Nephron (organoid): ENCODE measurements at regions not wholly inside any gene's neighbourhood (a gene's known extent, or its start where the extent isn't known, plus 50 kb on each side); places are given as distances from the start of the nearest gene placed in this dataset.

Experiments used
- H3K27ac Mint-ChIP-seq, 3 experiments: 2 replicates each; pipeline ENCODE4 v1.8.0; 2020; ENCODE audit warnings: mixed read lengths in 3 of 3, mild to moderate bottlenecking in 2 of 3, moderate library complexity in 1 of 3
- H3K27me3 Mint-ChIP-seq: 2 replicates; pipeline ENCODE4 v1.8.0; 2021; ENCODE audit warnings: low read depth, mild to moderate bottlenecking, moderate library complexity, mixed read lengths
- H3K36me3 Mint-ChIP-seq: 2 replicates; pipeline ENCODE4 v1.8.0; 2020; ENCODE audit warnings: low read depth, mixed read lengths
- H3K4me1 Mint-ChIP-seq: 2 replicates; pipeline ENCODE4 v1.8.0; 2020; ENCODE audit warnings: mixed read lengths
- H3K4me3 Mint-ChIP-seq, 3 experiments: 2 replicates each; pipeline ENCODE4 v1.8.0; 2020; ENCODE audit warnings: mild to moderate bottlenecking in 3 of 3, mixed read lengths in 3 of 3, moderate library complexity in 2 of 3
- H3K9me3 Mint-ChIP-seq: 2 replicates; pipeline ENCODE4 v1.8.0; 2020; ENCODE audit warnings: mixed read lengths
- TF ChIP-seq, protein P1 (sequence below), 3 experiments: fragments of 200-600 bp; sonication (generic); IDR thresholded peaks; one replicate each; pipeline ENCODE4 v1.5.0; 2021; ENCODE audit warnings: antibody characterized with exemption in 3 of 3; ENCODE audit not compliant: unreplicated experiment in 3 of 3

DNA sequence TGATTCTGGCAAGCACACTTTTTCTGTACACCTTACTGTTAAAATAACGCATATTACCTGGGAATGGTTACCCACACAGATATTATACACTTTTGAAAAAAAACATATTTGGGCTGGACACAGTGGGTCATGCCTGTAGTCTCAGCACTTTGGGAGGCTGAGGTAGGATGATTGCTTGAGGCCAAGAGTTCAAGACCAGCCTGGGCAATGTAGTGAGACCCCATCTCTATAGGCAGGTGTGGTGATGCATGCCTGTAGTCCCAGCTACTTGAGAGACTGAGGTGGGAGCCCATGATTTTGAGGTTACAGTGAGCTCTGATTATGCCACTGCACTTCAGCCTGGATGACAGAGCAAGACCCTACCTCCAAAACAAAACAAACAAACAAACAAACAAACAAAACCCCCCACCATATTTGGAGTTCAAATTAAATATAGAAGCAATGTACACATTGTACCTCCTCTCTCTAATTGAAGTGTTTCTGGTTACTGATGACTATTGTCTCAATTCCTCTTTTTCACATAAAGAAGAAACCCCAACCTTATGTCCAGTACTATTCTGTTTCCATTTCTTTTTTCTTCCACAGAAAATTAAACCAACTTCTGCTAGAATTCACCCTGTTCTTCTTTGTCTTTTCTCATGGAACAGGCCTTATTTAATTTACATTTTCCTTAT, 152.6 kb upstream of the UMPS start:
- peaks cover 27% of the 10 kb centered on the region for H3K4me1 Mint-ChIP-seq
- no peaks in the 10 kb centered on the region for H3K36me3 Mint-ChIP-seq
- TF ChIP-seq, protein P1, sequence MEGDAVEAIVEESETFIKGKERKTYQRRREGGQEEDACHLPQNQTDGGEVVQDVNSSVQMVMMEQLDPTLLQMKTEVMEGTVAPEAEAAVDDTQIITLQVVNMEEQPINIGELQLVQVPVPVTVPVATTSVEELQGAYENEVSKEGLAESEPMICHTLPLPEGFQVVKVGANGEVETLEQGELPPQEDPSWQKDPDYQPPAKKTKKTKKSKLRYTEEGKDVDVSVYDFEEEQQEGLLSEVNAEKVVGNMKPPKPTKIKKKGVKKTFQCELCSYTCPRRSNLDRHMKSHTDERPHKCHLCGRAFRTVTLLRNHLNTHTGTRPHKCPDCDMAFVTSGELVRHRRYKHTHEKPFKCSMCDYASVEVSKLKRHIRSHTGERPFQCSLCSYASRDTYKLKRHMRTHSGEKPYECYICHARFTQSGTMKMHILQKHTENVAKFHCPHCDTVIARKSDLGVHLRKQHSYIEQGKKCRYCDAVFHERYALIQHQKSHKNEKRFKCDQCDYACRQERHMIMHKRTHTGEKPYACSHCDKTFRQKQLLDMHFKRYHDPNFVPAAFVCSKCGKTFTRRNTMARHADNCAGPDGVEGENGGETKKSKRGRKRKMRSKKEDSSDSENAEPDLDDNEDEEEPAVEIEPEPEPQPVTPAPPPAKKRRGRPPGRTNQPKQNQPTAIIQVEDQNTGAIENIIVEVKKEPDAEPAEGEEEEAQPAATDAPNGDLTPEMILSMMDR (IDR thresholded peaks at IDR 0.05; ENCODE audit: unreplicated experiment in 3 of 3), result no peak
- peaks cover 4% of the 10 kb centered on the region for H3K27me3 Mint-ChIP-seq
- H3K27ac Mint-ChIP-seq, result no peak overlapping the region
- H3K4me3 Mint-ChIP-seq, result no peak overlapping the region
- no peaks in the 10 kb centered on the region for H3K9me3 Mint-ChIP-seq

DNA sequence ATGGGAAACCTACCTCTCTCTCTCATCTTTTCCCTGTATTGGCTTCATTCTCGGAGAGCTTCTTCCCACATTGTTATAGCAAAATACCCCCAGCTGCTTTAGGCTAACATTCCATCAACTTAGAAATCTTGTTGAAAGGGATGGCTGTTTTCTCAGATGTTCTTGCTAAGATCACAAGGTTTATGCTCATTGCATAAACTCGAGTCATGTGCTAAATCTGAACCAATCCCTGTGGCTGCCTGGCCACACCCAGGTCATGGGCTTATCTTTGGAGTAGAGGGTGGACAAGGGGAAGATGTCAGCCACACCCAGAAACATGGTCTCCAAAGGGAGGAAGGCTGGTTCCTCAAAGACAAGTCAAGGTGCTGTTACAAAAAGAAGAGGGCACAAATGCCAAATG, 150.6 kb upstream of the UMPS start:
- Mint-ChIP-seq H3K36me3 (no peaks in the 10 kb centered on the region), H3K9me3 (no peaks in the 10 kb centered on the region), H3K27me3 (peaks cover 21% of the 10 kb centered on the region), H3K4me3 (no peak overlapping the region), H3K4me1 (peaks cover 32% of the 10 kb centered on the region), H3K27ac (no peak overlapping the region)
- TF ChIP-seq, protein P1 (IDR thresholded peaks at IDR 0.05; ENCODE audit: unreplicated experiment in 3 of 3), result no peak

DNA sequence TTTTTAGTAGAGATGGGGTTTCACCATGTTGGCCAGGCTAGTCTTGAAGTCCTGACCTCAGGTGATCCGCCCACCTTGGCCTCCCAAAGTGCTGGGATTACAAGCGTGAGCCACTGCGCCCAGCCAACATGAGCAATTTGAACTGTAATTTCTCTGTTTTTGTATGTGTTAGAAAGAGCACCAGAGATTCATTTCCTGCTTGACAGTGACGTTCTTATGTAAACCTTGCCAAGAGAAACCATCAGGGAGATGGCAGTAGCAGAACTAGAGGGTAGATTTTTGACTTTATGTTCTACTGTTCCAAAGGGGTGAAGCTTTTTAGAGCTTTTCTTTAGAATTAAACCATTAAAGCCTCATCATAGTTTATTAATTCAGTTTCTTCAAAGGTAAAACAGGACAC, 148.1 kb upstream of the UMPS start:
- TF ChIP-seq, protein P1 (IDR thresholded peaks at IDR 0.05; ENCODE audit: unreplicated experiment in 3 of 3), result no peak
- no peak overlapping the region for H3K4me3 Mint-ChIP-seq
- no peak overlapping the region for H3K27ac Mint-ChIP-seq
- H3K9me3 Mint-ChIP-seq, result no peaks in the 10 kb centered on the region
- H3K27me3 Mint-ChIP-seq, result peaks cover 45% of the 10 kb centered on the region
- H3K4me1 Mint-ChIP-seq, result peaks cover 36% of the 10 kb centered on the region
- H3K36me3 Mint-ChIP-seq, result no peaks in the 10 kb centered on the region

DNA sequence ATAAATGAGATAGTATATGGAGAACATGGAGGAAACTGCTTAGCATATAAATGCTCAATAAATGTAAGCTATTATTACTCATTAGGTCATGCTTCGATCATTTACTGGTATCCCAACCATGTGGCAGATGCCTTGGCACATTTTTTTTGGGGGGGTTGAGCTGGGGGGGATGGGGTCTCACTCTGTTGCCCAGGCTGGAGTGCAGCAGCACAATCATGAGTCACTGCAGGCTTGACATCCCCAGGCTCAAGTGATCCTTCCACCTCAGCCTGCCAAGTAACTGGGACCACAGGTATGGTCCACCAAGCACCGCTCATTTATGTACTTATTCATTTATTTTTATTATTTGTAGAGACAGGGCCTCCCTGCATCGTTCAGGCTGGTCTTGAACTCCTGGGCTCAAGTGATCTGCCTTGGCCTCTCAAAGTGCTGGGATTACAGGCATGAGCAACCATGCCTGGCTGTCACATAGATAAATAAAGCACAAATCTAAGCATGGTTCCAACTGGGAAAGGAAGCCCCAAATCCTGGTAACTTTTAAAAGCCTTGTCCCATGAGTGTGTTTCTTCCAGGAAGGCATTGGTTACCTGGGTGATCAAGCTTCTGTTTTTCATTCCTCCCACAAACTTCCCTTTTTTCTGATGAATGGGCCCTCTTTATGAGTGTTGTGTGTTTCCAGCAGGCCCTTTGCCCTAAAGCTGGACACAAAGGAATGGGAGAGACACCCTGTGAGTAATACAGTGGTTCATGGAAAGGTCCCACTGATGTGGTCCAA, 147.4 kb upstream of the UMPS start:
- Mint-ChIP-seq H3K4me3 (peak overlapping the region; percentile 60 to 74 (median 61)), H3K9me3 (no peaks in the 10 kb centered on the region), H3K36me3 (no peaks in the 10 kb centered on the region), H3K27me3 (peaks cover 45% of the 10 kb centered on the region), H3K27ac (no peak overlapping the region), H3K4me1 (peaks cover 34% of the 10 kb centered on the region)
- TF ChIP-seq, protein P1 (IDR thresholded peaks at IDR 0.05; ENCODE audit: unreplicated experiment in 3 of 3), result no peak

DNA sequence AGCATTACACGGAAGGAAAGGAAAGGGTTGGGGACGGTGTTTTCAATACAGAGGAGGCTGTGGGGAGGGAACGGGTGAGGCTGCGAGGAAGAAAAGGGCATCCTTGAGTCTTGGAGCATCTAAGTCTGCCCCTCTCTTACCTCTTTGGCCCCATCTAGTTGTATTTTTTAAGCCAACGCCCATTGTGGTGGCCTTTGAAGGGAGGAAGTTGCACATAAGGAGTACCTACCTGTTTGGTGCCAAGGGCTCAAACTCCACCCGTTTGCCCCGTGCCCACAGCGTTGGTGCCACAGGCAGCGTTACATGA, 146.1 kb upstream of the UMPS start:
- H3K4me3 Mint-ChIP-seq, result peak overlapping the region; percentile 54 to 86 (median 67)
- TF ChIP-seq, protein P1 (IDR thresholded peaks at IDR 0.05; ENCODE audit: unreplicated experiment in 3 of 3), result no peak
- H3K36me3 Mint-ChIP-seq, result peaks cover 2% of the 10 kb centered on the region
- peaks cover 45% of the 10 kb centered on the region for H3K27me3 Mint-ChIP-seq
- peaks cover 34% of the 10 kb centered on the region for H3K4me1 Mint-ChIP-seq
- H3K9me3 Mint-ChIP-seq, result no peaks in the 10 kb centered on the region
- peak overlapping the region in 1 of 3 experiments; percentile 6 for H3K27ac Mint-ChIP-seq
